HUES6 (cell line): ENCODE measurements at regions not wholly inside any gene's neighbourhood (a gene's known extent, or its start where the extent isn't known, plus 50 kb on each side); places are given as distances from the start of the nearest gene placed in this dataset.
A peak's percentile ranks its signal among the peaks of the same experiment; 100 is the strongest.
"Not testable (repeated sequence)": the region's sequence is repeated elsewhere in the genome, so short reads cannot be mapped to it uniquely, and the experiment has no call there.

ENCODE experiments used
- H3K27ac ChIP-seq: 2 replicates; pipeline ENCODE4 v1.7.0; 2013; ENCODE audit warnings: low read depth, mild to moderate bottlenecking, low read length, inconsistent platforms
- H3K27me3 ChIP-seq: 2 replicates; pipeline ENCODE4 v1.6.1; 2013; ENCODE audit warnings: low read length; ENCODE audit not compliant: control insufficient read depth, insufficient read depth
- H3K36me3 ChIP-seq: 2 replicates; pipeline ENCODE4 v1.6.1; 2013; ENCODE audit warnings: low read length; ENCODE audit not compliant: control insufficient read depth, insufficient read depth
- H3K4me1 ChIP-seq: 2 replicates; pipeline ENCODE4 v1.6.1; 2013; ENCODE audit warnings: low read length; ENCODE audit not compliant: control insufficient read depth, insufficient read depth
- H3K4me3 ChIP-seq: 2 replicates; pipeline ENCODE4 v1.5.1; 2013; ENCODE audit warnings: low read depth, low read length
- H3K9ac ChIP-seq: one replicate; pipeline ENCODE4 v1.6.1; 2013; ENCODE audit warnings: mild to moderate bottlenecking, low read length
- H3K9me3 ChIP-seq: 2 replicates; pipeline ENCODE4 v1.6.1; 2013; ENCODE audit warnings: low read depth, low read length; ENCODE audit not compliant: control insufficient read depth, insufficient read depth

- Histone ChIP-seq H3K4me3 (no peak overlapping the region), H3K36me3 (no peaks in the 10 kb centered on the region), H3K9ac (no peak overlapping the region), H3K27ac (no peak overlapping the region), H3K27me3 (no peaks in the 10 kb centered on the region), H3K9me3 (no peaks in the 10 kb centered on the region), H3K4me1 (no peaks in the 10 kb centered on the region)
These were observed 218.5 kb upstream of the G2E3 start for GRCh38 chr14:30340495-30340894.

- H3K27me3 ChIP-seq: no peaks in the 10 kb centered on the region
- H3K9ac ChIP-seq: no peak overlapping the region
- H3K27ac ChIP-seq: no peak overlapping the region
- H3K36me3 ChIP-seq: no peaks in the 10 kb centered on the region
- no peak overlapping the region for H3K4me3 ChIP-seq
- peaks cover 9% of the 10 kb centered on the region; the same call in 1 of the 2 replicates for H3K4me1 ChIP-seq
- H3K9me3 ChIP-seq: no peaks in the 10 kb centered on the region
These were observed 213.4 kb upstream of the G2E3 start for GRCh38 chr14:30345511-30345910.

- Histone ChIP-seq H3K4me1 (peaks cover 9% of the 10 kb centered on the region; the same call in 1 of the 2 replicates), H3K27ac (no peak overlapping the region), H3K27me3 (no peaks in the 10 kb centered on the region), H3K9ac (no peak overlapping the region), H3K9me3 (no peaks in the 10 kb centered on the region), H3K36me3 (no peaks in the 10 kb centered on the region), H3K4me3 (no peak overlapping the region)
These were observed 210.5 kb upstream of the G2E3 start for GRCh38 chr14:30348445-30348844.

GRCh38 chr14:30349520-30349919 is 209.4 kb upstream of the G2E3 start:
- H3K4me3 ChIP-seq: no peak overlapping the region
- H3K36me3 ChIP-seq: no peaks in the 10 kb centered on the region
- peak overlapping the region; percentile 26 for H3K9ac ChIP-seq
- H3K9me3 ChIP-seq: no peaks in the 10 kb centered on the region
- H3K27me3 ChIP-seq: no peaks in the 10 kb centered on the region
- H3K4me1 ChIP-seq: peaks cover 9% of the 10 kb centered on the region; the same call in 1 of the 2 replicates
- H3K27ac ChIP-seq: no peak overlapping the region

- Histone ChIP-seq H3K4me3 (no peak overlapping the region), H3K27me3 (no peaks in the 10 kb centered on the region), H3K4me1 (peaks cover 16% of the 10 kb centered on the region), H3K9ac (no peak overlapping the region), H3K36me3 (no peaks in the 10 kb centered on the region), H3K27ac (no peak overlapping the region), H3K9me3 (no peaks in the 10 kb centered on the region)
These were observed 204.5 kb upstream of the G2E3 start for GRCh38 chr14:30354439-30354838.

GRCh38 chr14:30355431-30355913 is 203.5 kb upstream of the G2E3 start:
- no peak overlapping the region for H3K27ac ChIP-seq
- H3K36me3 ChIP-seq: no peaks in the 10 kb centered on the region
- H3K4me3 ChIP-seq: no peak overlapping the region
- no peak overlapping the region for H3K9ac ChIP-seq
- peaks cover 8% of the 10 kb centered on the region for H3K4me1 ChIP-seq
- H3K9me3 ChIP-seq: 0 out of 2 replicates have a peak, but pooled peaks cover 4% of the 10 kb centered on the region
- H3K27me3 ChIP-seq: no peaks in the 10 kb centered on the region

GRCh38 chr14:30356438-30357202 is 202.3 kb upstream of the G2E3 start:
- Histone ChIP-seq H3K9me3 (0 out of 2 replicates have a peak, but pooled peaks cover 4% of the 10 kb centered on the region), H3K27ac (no peak overlapping the region), H3K9ac (no peak overlapping the region), H3K4me1 (peaks cover 7% of the 10 kb centered on the region; the same call in 1 of the 2 replicates), H3K4me3 (no peak overlapping the region), H3K27me3 (no peaks in the 10 kb centered on the region), H3K36me3 (no peaks in the 10 kb centered on the region)

- no peaks in the 10 kb centered on the region for H3K27me3 ChIP-seq
- H3K36me3 ChIP-seq: no peaks in the 10 kb centered on the region
- H3K4me1 ChIP-seq: peaks cover 7% of the 10 kb centered on the region; the same call in 1 of the 2 replicates
- no peak overlapping the region for H3K27ac ChIP-seq
- 0 out of 2 replicates have a peak, but pooled peaks cover 6% of the 10 kb centered on the region for H3K9me3 ChIP-seq
- no peak overlapping the region for H3K9ac ChIP-seq
- H3K4me3 ChIP-seq: no peak overlapping the region
These were observed 201.2 kb upstream of the G2E3 start for GRCh38 chr14:30357791-30358190.

- Histone ChIP-seq H3K9ac (no peak overlapping the region), H3K36me3 (no peaks in the 10 kb centered on the region), H3K4me3 (no peak overlapping the region), H3K4me1 (no peaks in the 10 kb centered on the region; the same call in 1 of the 2 replicates), H3K9me3 (0 out of 2 replicates have a peak, but pooled peaks cover 6% of the 10 kb centered on the region), H3K27ac (no peak overlapping the region), H3K27me3 (no peaks in the 10 kb centered on the region)
These were observed 196.4 kb upstream of the G2E3 start for GRCh38 chr14:30362369-30363218.

- H3K36me3 ChIP-seq, H3K27ac ChIP-seq, H3K4me1 ChIP-seq, H3K27me3 ChIP-seq, H3K9me3 ChIP-seq: not testable (repeated sequence)
- Histone ChIP-seq H3K9ac (peak overlapping the region; percentile 9), H3K4me3 (peak overlapping the region; percentile 42)
These were observed 195.6 kb upstream of the G2E3 start for GRCh38 chr14:30363219-30363880.
